HCT116 (cell line): ENCODE measurements at regions not wholly inside any gene's neighbourhood (a gene's known extent, or its start where the extent isn't known, plus 50 kb on each side); places are given as distances from the start of the nearest gene placed in this dataset.

ENCODE experiments used
- EZH2 ChIP-seq: fragments of 200-600 bp; sonication (generic); IDR thresholded peaks from 2 replicates; pipeline ENCODE4 v1.6.1; 2017; ENCODE audit warnings: antibody characterized with exemption, mixed run types
- POLR2A ChIP-seq: IDR thresholded peaks from 2 replicates; pipeline ENCODE4 v1.7.0; 2011; ENCODE audit warnings: borderline replicate concordance; ENCODE audit not compliant: insufficient read depth, insufficient read length; ENCODE audit errors: extremely low read depth
- YY1 ChIP-seq: IDR thresholded peaks from 2 replicates; pipeline ENCODE4 v1.6.1; 2011; ENCODE audit warnings: low read length, low read depth, moderate library complexity, mild to moderate bottlenecking; ENCODE audit not compliant: insufficient replicate concordance; ENCODE audit errors: extremely low read depth
- TF ChIP-seq, protein P1 (sequence below), 3 experiments: fragments of 200-600 bp in 1 of 3; sonication (generic) in 1 of 3; IDR thresholded peaks in 2 of 3; conservative IDR thresholded peaks in 1 of 3; 2 replicates each; pipeline ENCODE4 v1.5.1; 2012 to 2017; ENCODE audit warnings: low read depth in 2 of 3, low read length in 2 of 3, antibody characterized with exemption in 1 of 3, borderline replicate concordance in 1 of 3, control low read depth in 1 of 3, mild to moderate bottlenecking in 1 of 3, mixed read lengths in 1 of 3, mixed run types in 1 of 3, moderate library complexity in 1 of 3; ENCODE audit not compliant: insufficient read depth in 1 of 3

DNA sequence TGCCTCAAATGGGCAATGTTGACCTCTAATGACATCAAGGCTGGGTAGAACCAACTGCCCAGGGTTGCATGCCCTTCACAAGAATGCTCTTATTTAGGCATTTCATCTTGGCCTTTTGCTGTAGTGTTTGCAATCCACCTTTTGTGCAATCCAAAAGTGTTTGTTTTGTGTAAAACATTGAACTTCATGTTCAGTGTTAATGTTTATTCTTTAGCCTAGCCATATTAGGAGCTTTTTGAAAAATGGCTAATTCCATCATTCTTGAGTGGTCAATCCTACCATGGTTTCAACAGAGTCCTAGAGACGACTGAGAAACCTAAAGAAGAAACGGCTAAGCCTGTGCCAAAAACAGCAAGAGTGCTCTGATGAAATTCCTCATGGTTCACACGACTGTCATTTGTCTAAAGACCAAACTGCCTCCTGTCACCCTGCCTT lies 279.6 kb upstream of the PRDM1 start:
- TF ChIP-seq, protein P1, sequence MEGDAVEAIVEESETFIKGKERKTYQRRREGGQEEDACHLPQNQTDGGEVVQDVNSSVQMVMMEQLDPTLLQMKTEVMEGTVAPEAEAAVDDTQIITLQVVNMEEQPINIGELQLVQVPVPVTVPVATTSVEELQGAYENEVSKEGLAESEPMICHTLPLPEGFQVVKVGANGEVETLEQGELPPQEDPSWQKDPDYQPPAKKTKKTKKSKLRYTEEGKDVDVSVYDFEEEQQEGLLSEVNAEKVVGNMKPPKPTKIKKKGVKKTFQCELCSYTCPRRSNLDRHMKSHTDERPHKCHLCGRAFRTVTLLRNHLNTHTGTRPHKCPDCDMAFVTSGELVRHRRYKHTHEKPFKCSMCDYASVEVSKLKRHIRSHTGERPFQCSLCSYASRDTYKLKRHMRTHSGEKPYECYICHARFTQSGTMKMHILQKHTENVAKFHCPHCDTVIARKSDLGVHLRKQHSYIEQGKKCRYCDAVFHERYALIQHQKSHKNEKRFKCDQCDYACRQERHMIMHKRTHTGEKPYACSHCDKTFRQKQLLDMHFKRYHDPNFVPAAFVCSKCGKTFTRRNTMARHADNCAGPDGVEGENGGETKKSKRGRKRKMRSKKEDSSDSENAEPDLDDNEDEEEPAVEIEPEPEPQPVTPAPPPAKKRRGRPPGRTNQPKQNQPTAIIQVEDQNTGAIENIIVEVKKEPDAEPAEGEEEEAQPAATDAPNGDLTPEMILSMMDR (IDR thresholded peaks at IDR 0.05 in 2 of 3, conservative IDR thresholded peaks at IDR 0.05 in 1 of 3; ENCODE audit: borderline replicate concordance in 1 of 3, insufficient read depth in 1 of 3, low read depth in 2 of 3, low read length in 2 of 3), result no peak
- no peak for TF ChIP-seq POLR2A
- no peak for TF ChIP-seq YY1
- no peak for TF ChIP-seq EZH2
